HG03066 (cell line): ENCODE measurements at regions not wholly inside any gene's neighbourhood (a gene's known extent, or its start where the extent isn't known, plus 50 kb on each side); places are given as distances from the start of the nearest gene placed in this dataset.

Experiments
- ATAC-seq: cut with Tn5 transposase; IDR thresholded peaks from one replicate; pipeline ENCODE4 v1.9.1; 2021; ENCODE audit warnings: low read depth; ENCODE audit not compliant: unreplicated experiment

DNA sequence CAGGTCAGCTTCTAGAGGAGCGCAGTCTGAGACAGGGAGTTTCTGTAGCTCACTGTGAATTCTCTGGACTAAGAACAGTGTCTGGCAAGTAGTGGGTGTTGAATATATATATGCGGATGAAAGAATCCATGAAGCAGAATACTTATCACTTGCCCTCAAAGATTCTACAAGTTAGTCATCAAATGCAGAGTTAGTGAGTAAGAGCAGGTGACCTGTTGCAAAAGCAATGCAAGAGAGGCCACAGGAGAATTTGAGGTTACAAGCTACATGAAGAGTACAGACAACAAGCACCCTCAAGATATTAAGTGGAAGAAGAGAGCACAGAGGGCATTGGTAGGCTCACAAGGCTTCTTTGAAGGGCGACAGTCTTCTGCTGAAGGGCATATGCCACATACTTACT lies 103.4 kb upstream of the BTBD3 start:
- ATAC-seq, result no peak

- no peak for ATAC-seq
Observed at GRCh38 chr20:11820838-11821237, 96.9 kb upstream of the BTBD3 start.

- ATAC-seq, result no peak
Observed at GRCh38 chr20:11822540-11822794, 95.2 kb upstream of the BTBD3 start.

DNA sequence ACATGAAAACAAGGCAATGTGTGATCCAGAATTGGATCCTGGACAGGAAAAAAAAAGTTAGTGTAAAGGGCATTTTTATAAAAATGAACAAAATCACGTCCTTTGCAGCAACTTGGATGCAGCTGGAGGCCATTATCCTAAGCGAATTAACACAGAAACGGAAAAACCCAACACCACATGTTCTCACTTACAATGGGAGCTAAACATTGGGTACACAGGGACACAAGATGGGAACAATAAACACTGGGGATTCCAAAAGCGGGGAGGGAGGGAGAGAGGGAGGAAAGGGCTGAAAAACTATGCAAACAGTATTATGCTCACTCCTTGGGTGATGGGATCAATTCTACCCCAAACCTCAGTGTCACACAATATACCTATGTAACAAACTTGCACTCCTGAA lies 91.4 kb upstream of the BTBD3 start:
- no peak for ATAC-seq

DNA sequence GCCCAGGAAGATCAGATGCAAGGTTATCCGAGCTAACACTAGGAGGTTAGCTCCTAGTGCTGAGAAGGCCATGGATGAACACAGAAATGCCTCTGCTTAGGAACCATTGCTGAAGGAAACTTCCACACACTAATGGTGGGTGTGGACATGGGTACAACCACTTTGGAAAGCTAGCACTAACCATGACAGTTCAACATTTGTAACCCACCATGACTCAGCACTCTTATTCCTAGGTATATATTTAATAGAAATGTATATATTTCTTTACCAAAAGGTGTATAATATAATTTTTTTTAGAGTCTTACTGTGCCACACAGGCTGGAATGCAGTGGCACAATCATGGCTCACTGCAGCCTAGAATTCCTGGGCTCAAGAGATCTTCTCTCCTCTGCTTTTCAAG lies 85.3 kb upstream of the BTBD3 start:
- ATAC-seq, result no peak

DNA sequence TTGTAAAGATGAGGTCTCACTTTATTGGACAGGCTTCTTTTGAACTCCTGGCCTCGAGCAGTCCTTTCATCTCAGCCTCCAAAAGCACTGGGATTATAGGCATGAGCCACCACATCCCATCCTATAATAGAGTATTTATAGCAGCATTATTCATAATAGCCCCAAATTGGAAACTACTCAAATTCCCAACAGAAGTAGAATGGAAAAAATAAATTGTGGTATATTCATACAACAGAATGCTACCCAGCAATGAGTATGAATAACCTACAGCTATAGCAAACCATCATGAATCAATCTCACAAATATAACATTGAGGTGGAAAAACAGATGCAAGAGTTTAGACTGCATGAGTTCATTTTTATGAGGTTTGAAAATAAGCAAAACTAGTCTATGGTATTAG lies 84.8 kb upstream of the BTBD3 start:
- ATAC-seq, result no peak

DNA sequence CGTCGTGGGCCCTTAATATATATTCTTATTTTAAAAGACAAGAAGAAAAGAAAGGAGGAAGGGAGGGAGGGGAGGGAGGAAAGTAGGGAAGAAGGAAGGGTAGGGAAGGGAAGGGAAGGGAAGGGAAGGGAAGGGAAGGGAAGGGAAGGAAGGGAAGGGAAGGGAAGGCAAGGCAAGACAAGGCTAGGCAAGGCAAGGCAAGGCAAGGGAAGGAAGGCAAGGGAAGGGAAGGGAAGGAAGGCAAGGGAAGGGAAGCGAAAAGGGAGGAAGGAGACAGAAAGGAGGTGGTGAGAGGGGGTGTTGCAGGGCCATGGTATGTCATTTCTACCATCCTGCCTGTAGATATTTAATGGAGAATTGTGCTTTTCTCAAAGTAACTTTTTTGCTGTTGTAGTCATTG lies 83.9 kb upstream of the BTBD3 start:
- ATAC-seq, result no peak

DNA sequence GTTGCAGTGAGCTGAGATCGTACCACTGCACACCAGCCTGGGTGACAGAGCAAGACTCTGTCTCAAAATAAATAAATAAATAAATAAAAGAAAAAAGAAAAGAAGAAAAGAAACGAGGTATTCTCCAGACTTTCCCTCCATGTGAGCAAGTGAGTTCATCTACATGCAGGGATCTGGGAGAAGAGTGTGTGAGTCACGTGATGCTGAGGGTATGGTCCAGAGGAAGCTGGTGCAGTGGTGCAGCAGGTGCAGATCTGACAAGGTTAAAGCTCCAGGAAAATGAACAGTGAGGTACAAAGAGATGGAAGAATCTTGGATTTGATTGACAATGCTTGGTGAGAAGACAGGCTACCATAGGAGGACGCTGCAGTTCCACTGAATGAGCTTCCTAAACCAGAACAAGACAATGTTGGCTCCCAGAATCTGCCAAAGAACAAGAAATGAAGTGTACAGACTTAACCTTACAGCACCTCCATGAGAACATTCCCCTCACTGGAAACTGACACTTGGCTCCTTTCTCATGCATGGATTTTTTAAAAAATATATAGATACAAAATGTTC lies 79.5 kb upstream of the BTBD3 start:
- ATAC-seq, result no peak

DNA sequence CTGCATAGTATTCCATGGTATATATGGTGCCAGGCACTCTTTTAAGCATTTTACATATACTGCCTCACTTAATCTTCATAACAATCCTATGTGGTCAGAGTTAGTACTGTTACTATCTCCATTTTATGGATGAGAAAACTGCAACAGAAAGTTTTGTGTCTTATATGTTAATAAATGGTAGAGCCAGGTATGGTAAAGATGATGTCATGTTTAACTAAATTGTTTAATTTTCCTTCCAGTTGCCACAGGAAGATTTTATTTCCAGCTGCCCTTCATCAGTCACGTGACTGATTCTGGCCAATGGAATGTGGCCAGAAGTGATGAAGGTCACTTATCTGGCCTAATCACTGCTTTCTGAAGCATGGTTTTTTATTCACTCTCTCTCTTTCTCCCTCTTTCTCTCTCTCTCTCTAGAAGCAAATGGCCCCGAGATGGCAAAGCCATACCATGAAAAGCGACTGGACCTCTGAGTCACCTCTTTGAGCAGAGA lies 75.7 kb upstream of the BTBD3 start:
- ATAC-seq, result no peak

DNA sequence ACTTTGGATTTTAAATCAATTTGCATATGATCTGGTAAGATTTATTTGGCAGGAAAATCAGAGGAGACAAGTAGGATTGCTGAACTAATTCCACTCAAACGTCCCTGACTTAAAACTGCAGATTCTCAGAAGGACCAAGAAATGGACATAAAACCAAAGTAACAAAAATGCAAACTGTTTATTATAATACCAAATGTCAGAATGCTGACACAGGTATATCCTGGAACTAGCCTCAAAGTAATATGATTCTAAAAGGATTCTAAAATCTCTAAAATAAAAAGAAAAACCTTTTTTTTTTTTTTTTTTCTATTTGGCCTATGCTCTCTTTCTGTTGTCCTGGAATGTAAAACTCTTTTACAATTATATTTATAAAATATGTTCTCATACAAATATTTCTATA lies 74.4 kb upstream of the BTBD3 start:
- no peak for ATAC-seq

- ATAC-seq, result no peak
Observed at GRCh38 chr20:11844691-11845090, 73.0 kb upstream of the BTBD3 start.

DNA sequence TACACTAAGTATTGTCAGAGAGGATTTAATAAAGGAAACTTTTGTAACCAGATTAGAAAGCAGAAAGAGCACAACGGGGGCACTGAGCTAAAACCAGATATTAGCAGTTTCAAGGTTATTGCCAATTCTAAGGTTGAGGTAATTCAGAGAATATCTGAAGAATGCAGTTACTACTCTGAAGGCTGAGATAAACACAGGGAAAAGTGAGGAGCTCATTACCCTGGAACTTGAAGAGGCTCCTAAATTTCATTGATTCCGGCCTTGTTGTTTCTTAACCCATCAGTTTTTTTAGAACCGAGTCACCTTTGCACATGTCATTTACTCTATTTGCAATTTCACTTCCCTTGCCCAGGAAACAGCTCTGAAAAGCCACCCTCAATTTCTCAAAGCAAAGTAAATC lies 72.4 kb upstream of the BTBD3 start:
- no peak for ATAC-seq

- no peak for ATAC-seq
Observed at GRCh38 chr20:11846131-11846530, 71.6 kb upstream of the BTBD3 start.

GRCh38 chr20:11847827-11848226 lies 69.9 kb upstream of the BTBD3 start:
- ATAC-seq, result no peak

DNA sequence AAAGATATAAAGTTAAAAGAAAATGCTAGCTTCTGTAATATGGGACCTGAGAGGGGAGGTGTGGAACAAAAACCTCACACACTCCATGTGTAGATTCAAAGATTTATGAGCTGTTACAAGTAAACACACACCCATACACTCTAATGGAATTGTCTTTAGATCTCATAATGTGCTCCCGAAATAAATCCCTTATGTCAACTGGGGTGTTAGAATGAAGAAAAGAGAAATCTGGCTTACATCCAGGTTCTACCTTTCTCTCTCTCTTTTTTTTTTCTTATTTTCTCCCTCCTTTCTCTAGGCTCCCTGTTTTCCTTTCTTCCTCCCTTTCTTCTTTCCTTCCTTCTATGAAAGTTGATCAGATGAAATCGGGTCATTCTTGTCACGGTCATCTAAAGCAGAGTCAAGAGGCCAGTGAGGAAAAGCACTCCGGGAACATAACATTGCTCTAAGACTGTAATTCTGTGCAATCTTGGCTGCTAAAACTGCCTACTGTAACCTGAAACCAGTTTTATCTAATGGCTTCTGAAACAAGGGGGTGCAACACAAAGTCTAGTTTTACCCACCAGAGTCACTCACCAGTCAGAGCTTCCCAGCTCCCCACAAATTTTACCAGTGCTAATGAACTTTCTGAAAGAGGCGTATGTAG lies 68.3 kb upstream of the BTBD3 start:
- ATAC-seq, result no peak

- ATAC-seq, result no peak
Observed at GRCh38 chr20:11849976-11850670, 67.6 kb upstream of the BTBD3 start.

GRCh38 chr20:11850901-11851300 lies 66.8 kb upstream of the BTBD3 start:
- no peak for ATAC-seq

DNA sequence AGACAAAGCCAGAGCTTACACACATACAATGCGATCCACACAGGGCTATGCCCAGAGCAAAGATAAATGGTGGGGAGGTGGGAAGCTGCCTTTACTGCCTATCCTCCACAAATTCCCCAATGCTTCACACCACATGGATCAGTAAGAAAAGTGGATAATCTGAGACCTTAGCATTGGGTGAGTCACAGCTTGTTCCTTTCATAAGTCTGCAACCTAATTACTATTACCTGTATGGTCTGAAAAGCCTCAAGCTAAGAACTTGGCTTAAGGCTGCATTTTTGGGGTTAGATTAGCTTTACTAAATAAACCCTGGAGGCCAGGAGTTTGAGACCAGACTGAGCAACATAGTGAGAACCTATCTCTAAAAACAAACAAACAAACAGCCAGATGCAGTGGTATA lies 66.0 kb upstream of the BTBD3 start:
- ATAC-seq, result no peak

GRCh38 chr20:11852189-11852588 lies 65.5 kb upstream of the BTBD3 start:
- ATAC-seq, result no peak

- ATAC-seq, result no peak
Observed at GRCh38 chr20:11852811-11853210, 64.9 kb upstream of the BTBD3 start.

DNA sequence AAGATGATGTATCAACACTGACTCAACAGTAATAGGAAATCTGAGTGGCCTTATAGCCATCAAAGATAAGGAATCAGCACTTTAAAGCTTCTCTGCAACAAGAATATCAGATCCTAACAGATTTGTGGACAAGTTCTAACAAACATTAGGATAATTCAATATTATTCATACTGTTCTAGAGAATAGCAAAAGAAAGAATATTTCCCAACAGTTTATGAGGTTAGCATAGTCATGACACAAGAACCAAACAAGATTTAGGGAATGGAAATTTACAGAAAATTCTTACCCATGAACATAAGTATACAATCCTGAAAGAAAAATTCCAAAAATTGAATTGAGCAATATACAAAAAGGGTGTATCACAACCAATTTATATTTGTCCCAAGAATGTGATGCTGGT lies 64.3 kb upstream of the BTBD3 start:
- no peak for ATAC-seq

GRCh38 chr20:11861479-11861878 lies 56.2 kb upstream of the BTBD3 start:
- no peak for ATAC-seq
